ENCODE measurements at regions not wholly inside any gene's neighbourhood (a gene's known extent, or its start where the extent isn't known, plus 50 kb on each side); places are given as distances from the start of the nearest gene placed in this dataset.

GRCh38 chr7:1312136-1313070 is 79.7 kb downstream of the UNCX start:
- H3K27me3 ChIP-seq (ENCODE audit: insufficient read depth, low read depth) = peaks cover 83% of the 10 kb centered on the region
- no peaks in the 10 kb centered on the region for H3K4me1 ChIP-seq (ENCODE audit: low read depth, poor library complexity, severe bottlenecking)
- no peaks in the 10 kb centered on the region for H3K79me2 ChIP-seq (ENCODE audit: insufficient read depth, low read depth)
- no peaks in the 10 kb centered on the region for H3K36me3 ChIP-seq (ENCODE audit: insufficient read depth)
- H3K4me3 ChIP-seq (IDR thresholded peaks at IDR 0.05; ENCODE audit: insufficient read depth, low read depth, low read length) = no peak overlapping the region
- H3K9ac ChIP-seq = no peak overlapping the region
- no peak overlapping the region for H3K27ac ChIP-seq
- H2AFZ ChIP-seq (ENCODE audit: low read depth) = no peak overlapping the region
- TF ChIP-seq, protein P1, sequence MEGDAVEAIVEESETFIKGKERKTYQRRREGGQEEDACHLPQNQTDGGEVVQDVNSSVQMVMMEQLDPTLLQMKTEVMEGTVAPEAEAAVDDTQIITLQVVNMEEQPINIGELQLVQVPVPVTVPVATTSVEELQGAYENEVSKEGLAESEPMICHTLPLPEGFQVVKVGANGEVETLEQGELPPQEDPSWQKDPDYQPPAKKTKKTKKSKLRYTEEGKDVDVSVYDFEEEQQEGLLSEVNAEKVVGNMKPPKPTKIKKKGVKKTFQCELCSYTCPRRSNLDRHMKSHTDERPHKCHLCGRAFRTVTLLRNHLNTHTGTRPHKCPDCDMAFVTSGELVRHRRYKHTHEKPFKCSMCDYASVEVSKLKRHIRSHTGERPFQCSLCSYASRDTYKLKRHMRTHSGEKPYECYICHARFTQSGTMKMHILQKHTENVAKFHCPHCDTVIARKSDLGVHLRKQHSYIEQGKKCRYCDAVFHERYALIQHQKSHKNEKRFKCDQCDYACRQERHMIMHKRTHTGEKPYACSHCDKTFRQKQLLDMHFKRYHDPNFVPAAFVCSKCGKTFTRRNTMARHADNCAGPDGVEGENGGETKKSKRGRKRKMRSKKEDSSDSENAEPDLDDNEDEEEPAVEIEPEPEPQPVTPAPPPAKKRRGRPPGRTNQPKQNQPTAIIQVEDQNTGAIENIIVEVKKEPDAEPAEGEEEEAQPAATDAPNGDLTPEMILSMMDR (conservative IDR thresholded peaks at IDR 0.05; ENCODE audit: low read depth, low read length) = no peak
- no peaks in the 10 kb centered on the region for H4K20me1 ChIP-seq (ENCODE audit: insufficient read depth)
- no peak overlapping the region for H3K4me2 ChIP-seq

GRCh38 chr7:1313613-1314012 is 80.9 kb downstream of the UNCX start:
- Histone ChIP-seq H4K20me1 (ENCODE audit: insufficient read depth) (no peaks in the 10 kb centered on the region), H2AFZ (ENCODE audit: low read depth) (no peak overlapping the region), H3K27ac (no peak overlapping the region), H3K4me3 (IDR thresholded peaks at IDR 0.05; ENCODE audit: insufficient read depth, low read depth, low read length) (no peak overlapping the region), H3K27me3 (ENCODE audit: insufficient read depth, low read depth) (peaks cover 75% of the 10 kb centered on the region), H3K9ac (no peak overlapping the region), H3K36me3 (ENCODE audit: insufficient read depth) (no peaks in the 10 kb centered on the region), H3K79me2 (ENCODE audit: insufficient read depth, low read depth) (no peaks in the 10 kb centered on the region), H3K4me2 (no peak overlapping the region), H3K4me1 (ENCODE audit: low read depth, poor library complexity, severe bottlenecking) (no peaks in the 10 kb centered on the region)
- TF ChIP-seq, protein P1 (conservative IDR thresholded peaks at IDR 0.05; ENCODE audit: low read depth, low read length) = no peak

DNA sequence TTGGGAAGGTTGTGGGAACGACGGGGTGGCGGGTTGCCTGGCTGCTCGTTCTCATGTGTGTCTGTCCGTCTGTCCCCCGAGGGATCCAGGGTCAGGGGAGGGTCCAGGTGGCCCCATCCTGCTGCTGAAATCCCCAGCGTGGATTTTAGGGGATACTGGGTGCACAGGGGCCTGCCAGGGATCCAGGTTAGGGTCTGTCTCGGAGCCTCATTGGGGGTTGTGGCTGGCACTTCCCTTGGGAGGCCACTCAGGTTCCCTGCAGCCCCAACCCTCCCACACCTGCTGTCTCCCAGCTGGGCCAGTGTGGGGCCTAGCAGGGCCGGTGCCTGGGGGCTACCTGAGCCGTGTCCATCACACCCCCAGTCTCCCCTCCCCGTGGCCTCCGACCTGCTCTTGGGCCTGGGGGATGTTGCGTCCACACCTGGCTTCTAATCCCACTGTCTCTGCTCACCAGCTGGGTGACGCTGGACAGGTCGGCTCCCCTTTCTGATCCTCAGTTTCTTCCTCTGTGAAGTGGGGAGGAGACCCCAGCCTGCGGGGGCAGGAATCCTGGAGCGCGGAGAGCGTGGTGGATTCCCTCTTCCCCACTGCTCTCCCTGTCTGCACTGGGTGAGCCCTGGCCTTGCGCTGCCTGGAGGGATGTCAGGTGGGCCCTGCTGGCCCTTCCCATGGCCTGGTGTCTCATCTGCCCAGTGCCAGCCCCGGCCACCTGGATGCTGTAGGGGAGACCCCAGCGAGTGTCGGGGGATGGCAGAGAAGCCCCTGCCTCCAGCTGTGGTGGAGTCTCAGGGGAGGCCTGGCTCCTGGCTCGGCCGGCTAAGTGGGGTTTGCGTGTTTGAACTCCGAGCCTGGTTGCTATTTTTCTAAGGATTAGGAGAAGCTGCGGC is 81.6 kb downstream of the UNCX start:
- H3K9ac ChIP-seq = no peak overlapping the region
- H2AFZ ChIP-seq (ENCODE audit: low read depth) = no peak overlapping the region
- no peak overlapping the region for H3K4me3 ChIP-seq (IDR thresholded peaks at IDR 0.05; ENCODE audit: insufficient read depth, low read depth, low read length)
- peaks cover 69% of the 10 kb centered on the region for H3K27me3 ChIP-seq (ENCODE audit: insufficient read depth, low read depth)
- no peaks in the 10 kb centered on the region for H3K79me2 ChIP-seq (ENCODE audit: insufficient read depth, low read depth)
- TF ChIP-seq, protein P1 (conservative IDR thresholded peaks at IDR 0.05; ENCODE audit: low read depth, low read length) = no peak
- H3K4me2 ChIP-seq = no peak overlapping the region
- no peaks in the 10 kb centered on the region for H3K4me1 ChIP-seq (ENCODE audit: low read depth, poor library complexity, severe bottlenecking)
- H3K36me3 ChIP-seq (ENCODE audit: insufficient read depth) = no peaks in the 10 kb centered on the region
- H3K27ac ChIP-seq = no peak overlapping the region
- H4K20me1 ChIP-seq (ENCODE audit: insufficient read depth) = no peaks in the 10 kb centered on the region

DNA sequence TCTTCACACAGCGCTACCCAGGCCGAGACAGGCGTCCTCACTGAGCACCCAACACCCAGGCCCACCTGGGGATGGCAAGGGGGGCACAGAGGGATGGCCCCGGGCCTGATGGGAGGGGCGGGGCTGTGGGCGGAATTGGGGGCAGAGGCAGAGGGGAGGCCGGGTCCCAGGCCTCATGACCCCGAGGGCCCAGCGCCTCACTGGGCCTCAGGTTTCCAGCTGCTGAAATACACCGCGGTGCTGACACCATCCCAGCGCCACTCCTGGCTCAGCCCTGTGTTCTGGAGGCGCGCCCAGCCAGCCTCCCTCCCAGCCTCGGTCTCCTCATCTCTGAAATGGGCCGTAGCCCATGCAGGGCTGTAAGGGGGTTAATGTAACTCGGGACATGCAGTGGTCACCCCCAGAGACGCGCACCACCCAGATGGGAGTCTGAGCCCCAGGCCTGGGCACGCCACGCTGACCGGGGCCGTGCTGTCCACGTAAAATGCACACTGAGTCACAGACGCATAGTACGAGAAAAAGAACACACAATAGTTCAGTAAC is 82.3 kb downstream of the UNCX start:
- Histone ChIP-seq H3K4me3 (IDR thresholded peaks at IDR 0.05; ENCODE audit: insufficient read depth, low read depth, low read length) (no peak overlapping the region), H3K27me3 (ENCODE audit: insufficient read depth, low read depth) (peaks cover 64% of the 10 kb centered on the region), H3K79me2 (ENCODE audit: insufficient read depth, low read depth) (no peaks in the 10 kb centered on the region), H3K4me2 (no peak overlapping the region), H3K4me1 (ENCODE audit: low read depth, poor library complexity, severe bottlenecking) (no peaks in the 10 kb centered on the region), H3K9ac (no peak overlapping the region), H2AFZ (ENCODE audit: low read depth) (no peak overlapping the region), H3K27ac (no peak overlapping the region), H4K20me1 (ENCODE audit: insufficient read depth) (no peaks in the 10 kb centered on the region), H3K36me3 (ENCODE audit: insufficient read depth) (no peaks in the 10 kb centered on the region)
- TF ChIP-seq, protein P1 (conservative IDR thresholded peaks at IDR 0.05; ENCODE audit: low read depth, low read length) = no peak
